H9 (cell line): ENCODE measurements at regions not wholly inside any gene's neighbourhood (a gene's known extent, or its start where the extent isn't known, plus 50 kb on each side); places are given as distances from the start of the nearest gene placed in this dataset.

Experiments used
- DNase-seq: peaks from one replicate; pipeline ENCODE4 v3.0.0-alpha.2; 2017
- H2AFZ ChIP-seq: one replicate; pipeline ENCODE4 v1.6.1; 2013; ENCODE audit warnings: mild to moderate bottlenecking, low read length, control low read depth, moderate library complexity
- H2AK5ac ChIP-seq: 2 replicates; pipeline ENCODE4 v1.6.1; 2013; ENCODE audit warnings: low read length, control low read depth, mixed read lengths; ENCODE audit not compliant: insufficient read length
- H2BK120ac ChIP-seq: one replicate; pipeline ENCODE4 v1.6.1; 2013; ENCODE audit warnings: low read depth, mild to moderate bottlenecking, low read length, control low read depth, inconsistent platforms; ENCODE audit not compliant: poor library complexity, severe bottlenecking
- H2BK12ac ChIP-seq: 2 replicates; pipeline ENCODE4 v1.6.1; 2013; ENCODE audit warnings: low read length, control low read depth, mixed read lengths, low read depth; ENCODE audit not compliant: insufficient read length
- H2BK15ac ChIP-seq: 2 replicates; pipeline ENCODE4 v1.6.1; 2013; ENCODE audit warnings: low read depth, low read length, control low read depth
- H2BK20ac ChIP-seq: one replicate; pipeline ENCODE4 v1.6.1; 2013; ENCODE audit warnings: low read depth, mild to moderate bottlenecking, low read length, control low read depth, inconsistent platforms; ENCODE audit not compliant: poor library complexity, severe bottlenecking
- H2BK5ac ChIP-seq: 2 replicates; pipeline ENCODE4 v1.6.1; 2013; ENCODE audit warnings: low read length, control low read depth, mixed read lengths; ENCODE audit not compliant: insufficient read length
- H3K14ac ChIP-seq: 2 replicates; pipeline ENCODE4 v1.6.1; 2013; ENCODE audit warnings: low read length, control low read depth; ENCODE audit not compliant: insufficient read depth
- H3K18ac ChIP-seq: 2 replicates; pipeline ENCODE4 v1.6.1; 2013; ENCODE audit warnings: low read depth, mild to moderate bottlenecking, mixed read lengths, low read length, control low read depth; ENCODE audit not compliant: insufficient read length
- H3K23ac ChIP-seq: 2 replicates; pipeline ENCODE4 v1.6.1; 2013; ENCODE audit warnings: low read length, control low read depth, mixed read lengths, low read depth; ENCODE audit not compliant: insufficient read length
- H3K23me2 ChIP-seq: 2 replicates; pipeline ENCODE4 v1.6.1; 2013; ENCODE audit warnings: low read depth, mild to moderate bottlenecking, mixed read lengths, low read length, control low read depth; ENCODE audit not compliant: insufficient read length, poor library complexity, severe bottlenecking
- H3K27ac ChIP-seq: 2 replicates; pipeline ENCODE4 v1.5.1; 2013; ENCODE audit warnings: low read length, control low read depth, mixed read lengths, low read depth; ENCODE audit not compliant: insufficient read length
- H3K27me3 ChIP-seq: 2 replicates; pipeline ENCODE4 v1.6.1; 2013; ENCODE audit warnings: low read length, control low read depth, inconsistent platforms; ENCODE audit not compliant: insufficient read depth
- H3K4ac ChIP-seq: 2 replicates; pipeline ENCODE4 v1.6.1; 2013; ENCODE audit warnings: low read depth, mild to moderate bottlenecking, control low read depth, inconsistent platforms, low read length, moderate library complexity
- H3K4me1 ChIP-seq: 2 replicates; pipeline ENCODE4 v1.6.1; 2013; ENCODE audit warnings: low read length, control low read depth, inconsistent platforms; ENCODE audit not compliant: insufficient read depth
- H3K4me2 ChIP-seq: 2 replicates; pipeline ENCODE4 v1.6.1; 2013; ENCODE audit warnings: low read length, control low read depth, mixed read lengths; ENCODE audit not compliant: insufficient read length, insufficient read depth
- H3K56ac ChIP-seq: 2 replicates; pipeline ENCODE4 v1.6.1; 2013; ENCODE audit warnings: low read depth, mild to moderate bottlenecking, mixed read lengths, low read length, control low read depth; ENCODE audit not compliant: insufficient read length
- H3K79me1 ChIP-seq: 2 replicates; pipeline ENCODE4 v1.6.1; 2013; ENCODE audit warnings: low read depth, mild to moderate bottlenecking, moderate library complexity, low read length, control low read depth, inconsistent platforms; ENCODE audit not compliant: insufficient read depth, poor library complexity, severe bottlenecking
- H3K79me2 ChIP-seq: 2 replicates; pipeline ENCODE4 v1.6.1; 2013; ENCODE audit warnings: low read length, control low read depth, inconsistent platforms; ENCODE audit not compliant: insufficient read depth
- H3K9ac ChIP-seq: 2 replicates; pipeline ENCODE4 v1.6.1; 2013; ENCODE audit warnings: low read length, control low read depth, mixed read lengths; ENCODE audit not compliant: insufficient read length; ENCODE audit errors: extremely low read depth
- H3K9me3 ChIP-seq: one replicate; pipeline ENCODE4 v1.6.1; 2013; ENCODE audit warnings: low read depth, low read length, inconsistent platforms; ENCODE audit not compliant: control insufficient read depth
- H3T11ph ChIP-seq: one replicate; pipeline ENCODE4 v1.6.1; 2013; ENCODE audit warnings: mild to moderate bottlenecking, low read length, control low read depth, inconsistent platforms
- H4K20me1 ChIP-seq: one replicate; pipeline ENCODE4 v1.6.1; 2013; ENCODE audit not compliant: control insufficient read depth, insufficient read length, insufficient read depth
- H4K5ac ChIP-seq: 2 replicates; pipeline ENCODE4 v1.6.1; 2013; ENCODE audit warnings: low read depth, mild to moderate bottlenecking, mixed read lengths, low read length, control low read depth; ENCODE audit not compliant: insufficient read length
- H4K8ac ChIP-seq: replicated peaks from 2 replicates; pipeline ENCODE4 v1.6.1; 2013; ENCODE audit warnings: low read length, control low read depth, mixed read lengths, low read depth; ENCODE audit not compliant: insufficient read length
- H4K91ac ChIP-seq: 2 replicates; pipeline ENCODE4 v1.6.1; 2013; ENCODE audit warnings: low read depth, mild to moderate bottlenecking, moderate library complexity, mixed read lengths, low read length, control low read depth; ENCODE audit not compliant: insufficient read length
- H3K27ac Mint-ChIP-seq, 3 experiments: 2 replicates in 2 of 3; 3 replicates in 1 of 3; pipeline ENCODE4 v1.8.0; 2020 to 2021; ENCODE audit warnings: mixed read lengths in 3 of 3, mild to moderate bottlenecking in 1 of 3, moderate library complexity in 1 of 3
- H3K27me3 Mint-ChIP-seq: 2 replicates; pipeline ENCODE4 v1.8.0; 2021; ENCODE audit warnings: low read depth, mild to moderate bottlenecking, moderate library complexity, mixed read lengths
- H3K36me3 Mint-ChIP-seq, 3 experiments: 2 replicates in 2 of 3; 3 replicates in 1 of 3; pipeline ENCODE4 v1.8.0; 2020 to 2021; ENCODE audit warnings: low read depth in 3 of 3, mixed read lengths in 3 of 3; ENCODE audit not compliant: insufficient read depth in 1 of 3
- H3K4me1 Mint-ChIP-seq, 2 experiments: 2 replicates each; pipeline ENCODE4 v1.8.0; 2020; ENCODE audit warnings: mixed read lengths in 2 of 2
- H3K4me3 Mint-ChIP-seq, 2 experiments: 2 replicates in 1 of 2; 3 replicates in 1 of 2; pipeline ENCODE4 v1.8.0; 2020 to 2021; ENCODE audit warnings: mild to moderate bottlenecking in 2 of 2, mixed read lengths in 2 of 2, moderate library complexity in 1 of 2
- H3K9me3 Mint-ChIP-seq, 2 experiments: 2 replicates in 1 of 2; 3 replicates in 1 of 2; pipeline ENCODE4 v1.8.0; 2020; ENCODE audit warnings: mild to moderate bottlenecking in 2 of 2, mixed read lengths in 2 of 2, moderate library complexity in 1 of 2
- CTCF ChIP-seq: fragments of 200-600 bp; sonication (generic); conservative IDR thresholded peaks from 3 replicates; pipeline ENCODE4 v1.8.0; 2021; ENCODE audit warnings: antibody characterized with exemption, mild to moderate bottlenecking
- WGBS: extraction: QIAGEN DNeasy Blood & Tissue Kit; methylation state at CpG from one replicate; pipeline ENCODE4 v1.1.7; 2013; ENCODE audit warnings: missing lambda C conversion rate, low lambda C conversion rate, mixed read lengths; ENCODE audit not compliant: insufficient read length; ENCODE audit errors: extremely low coverage; 5-methylcytosine and 5-hydroxymethylcytosine counted together

GRCh38 chr14:95380350-95381042 is 60.8 kb upstream of the CLMN start:
- Histone ChIP-seq H3K23ac (no peak overlapping the region), H4K20me1 (no peaks in the 10 kb centered on the region), H3K27ac (no peak overlapping the region), H3K79me2 (no peaks in the 10 kb centered on the region), H3K27me3 (no peaks in the 10 kb centered on the region), H2AK5ac (no peak overlapping the region), H2BK12ac (no peak overlapping the region), H2BK20ac (no peak overlapping the region), H2BK120ac (no peak overlapping the region), H3K18ac (no peak overlapping the region), H3K4ac (no peak overlapping the region), H3K9me3 (no peaks in the 10 kb centered on the region), H2BK5ac (no peak overlapping the region), H3K23me2 (no peaks in the 10 kb centered on the region), H2BK15ac (no peak overlapping the region), H2AFZ (no peak overlapping the region), H3K14ac (no peak overlapping the region), H3K56ac (no peak overlapping the region), H3T11ph (no peak overlapping the region), H4K91ac (no peak overlapping the region), H4K8ac (no peak overlapping the region), H4K5ac (no peak overlapping the region), H3K9ac (no peak overlapping the region), H3K79me1 (no peaks in the 10 kb centered on the region), H3K4me2 (no peak overlapping the region), H3K4me1 (no peaks in the 10 kb centered on the region)
- Mint-ChIP-seq H3K9me3 (peaks cover 28 to 33% of the 10 kb centered on the region in 2 experiments), H3K27me3 (peaks cover 12% of the 10 kb centered on the region), H3K36me3 (peaks cover 4 to 31% (median 5%) of the 10 kb centered on the region in 3 experiments; a peak in 5 of 7 replicates), H3K4me3 (no peak overlapping the region), H3K27ac (no peak overlapping the region), H3K4me1 (peaks cover 0 to 2% of the 10 kb centered on the region in 2 experiments; a peak in 3 of 4 replicates)
- no CpG with 5 or more reads among the region's 5 CpGs for WGBS
- no peak for DNase-seq
- TF ChIP-seq CTCF = no peak
